Activated T-helper 17 cell treated with anti-CD3 and anti-CD28 coated beads, Interleukin-2, amount 50 U/mL, for 72 hours (primary cell): ENCODE measurements at regions not wholly inside any gene's neighbourhood (a gene's known extent, or its start where the extent isn't known, plus 50 kb on each side); places are given as distances from the start of the nearest gene placed in this dataset.

Experiments
- ATAC-seq: fragments of 150-1000 bp; cut with Tn5 transposase; replicated peaks from 2 replicates; pipeline ENCODE4 v1.10.0; 2021; ENCODE audit warnings: mild to moderate bottlenecking, moderate library complexity
- H3K27ac Mint-ChIP-seq: one replicate; pipeline ENCODE4 v1.8.0; 2022; ENCODE audit warnings: mixed read lengths
- H3K27me3 Mint-ChIP-seq: one replicate; pipeline ENCODE4 v1.8.0; 2022; ENCODE audit warnings: mixed read lengths
- H3K36me3 Mint-ChIP-seq: one replicate; pipeline ENCODE4 v1.8.0; 2022; ENCODE audit warnings: low read depth, mild to moderate bottlenecking, mixed read lengths
- H3K4me1 Mint-ChIP-seq: one replicate; pipeline ENCODE4 v1.8.0; 2022; ENCODE audit warnings: mixed read lengths
- H3K4me3 Mint-ChIP-seq: one replicate; pipeline ENCODE4 v1.8.0; 2022; ENCODE audit warnings: mild to moderate bottlenecking, mixed read lengths
- H3K9me3 Mint-ChIP-seq: one replicate; pipeline ENCODE4 v1.8.0; 2022; ENCODE audit warnings: mixed read lengths

- H3K27ac Mint-ChIP-seq, result no peak overlapping the region
- no peak overlapping the region for H3K4me3 Mint-ChIP-seq
- no peak for ATAC-seq
- peaks cover 10% of the 10 kb centered on the region for H3K9me3 Mint-ChIP-seq
- no peaks in the 10 kb centered on the region for H3K27me3 Mint-ChIP-seq
- no peaks in the 10 kb centered on the region for H3K4me1 Mint-ChIP-seq
- no peaks in the 10 kb centered on the region for H3K36me3 Mint-ChIP-seq
Observed at GRCh38 chrX:7789200-7789599, 53.8 kb upstream of the VCX start.

- peaks cover 10% of the 10 kb centered on the region for H3K9me3 Mint-ChIP-seq
- no peaks in the 10 kb centered on the region for H3K4me1 Mint-ChIP-seq
- no peak overlapping the region for H3K4me3 Mint-ChIP-seq
- no peak overlapping the region for H3K27ac Mint-ChIP-seq
- ATAC-seq, result no peak
- H3K36me3 Mint-ChIP-seq, result no peaks in the 10 kb centered on the region
- no peaks in the 10 kb centered on the region for H3K27me3 Mint-ChIP-seq
Observed at GRCh38 chrX:7788334-7788733, 54.6 kb upstream of the VCX start.

GRCh38 chrX:7787714-7788113 is 55.3 kb upstream of the VCX start:
- Mint-ChIP-seq H3K9me3 (peaks cover 10% of the 10 kb centered on the region), H3K27me3 (no peaks in the 10 kb centered on the region), H3K4me1 (no peaks in the 10 kb centered on the region), H3K36me3 (no peaks in the 10 kb centered on the region), H3K27ac (no peak overlapping the region), H3K4me3 (no peak overlapping the region)
- no peak for ATAC-seq

GRCh38 chrX:7784580-7784979 is 58.4 kb upstream of the VCX start:
- no peak overlapping the region for H3K27ac Mint-ChIP-seq
- no peaks in the 10 kb centered on the region for H3K27me3 Mint-ChIP-seq
- H3K4me1 Mint-ChIP-seq, result no peaks in the 10 kb centered on the region
- peaks cover 7% of the 10 kb centered on the region for H3K9me3 Mint-ChIP-seq
- ATAC-seq, result no peak
- H3K4me3 Mint-ChIP-seq, result no peak overlapping the region
- no peaks in the 10 kb centered on the region for H3K36me3 Mint-ChIP-seq

- H3K27me3 Mint-ChIP-seq, result no peaks in the 10 kb centered on the region
- H3K9me3 Mint-ChIP-seq, result no peaks in the 10 kb centered on the region
- H3K4me3 Mint-ChIP-seq, result no peak overlapping the region
- no peaks in the 10 kb centered on the region for H3K4me1 Mint-ChIP-seq
- H3K36me3 Mint-ChIP-seq, result no peaks in the 10 kb centered on the region
- no peak overlapping the region for H3K27ac Mint-ChIP-seq
- ATAC-seq, result no peak
Observed at GRCh38 chrX:7779644-7780043, 63.3 kb upstream of the VCX start.

GRCh38 chrX:7775987-7776386 is 67.0 kb upstream of the VCX start:
- no peak for ATAC-seq
- no peak overlapping the region for H3K27ac Mint-ChIP-seq
- H3K9me3 Mint-ChIP-seq, result no peaks in the 10 kb centered on the region
- H3K27me3 Mint-ChIP-seq, result no peaks in the 10 kb centered on the region
- H3K4me3 Mint-ChIP-seq, result no peak overlapping the region
- H3K36me3 Mint-ChIP-seq, result no peaks in the 10 kb centered on the region
- no peaks in the 10 kb centered on the region for H3K4me1 Mint-ChIP-seq

- Mint-ChIP-seq H3K27ac (no peak overlapping the region), H3K4me1 (no peaks in the 10 kb centered on the region), H3K9me3 (no peaks in the 10 kb centered on the region), H3K27me3 (no peaks in the 10 kb centered on the region), H3K36me3 (no peaks in the 10 kb centered on the region), H3K4me3 (no peak overlapping the region)
- no peak for ATAC-seq
Observed at GRCh38 chrX:7771788-7772438, 71.1 kb upstream of the VCX start.

GRCh38 chrX:7759830-7760229 is 83.1 kb upstream of the VCX start:
- no peaks in the 10 kb centered on the region for H3K4me1 Mint-ChIP-seq
- ATAC-seq, result no peak
- H3K27ac Mint-ChIP-seq, result no peak overlapping the region
- no peaks in the 10 kb centered on the region for H3K36me3 Mint-ChIP-seq
- H3K4me3 Mint-ChIP-seq, result no peak overlapping the region
- H3K27me3 Mint-ChIP-seq, result no peaks in the 10 kb centered on the region
- no peaks in the 10 kb centered on the region for H3K9me3 Mint-ChIP-seq

GRCh38 chrX:7746856-7747255 is 96.1 kb upstream of the VCX start:
- Mint-ChIP-seq H3K27ac (no peak overlapping the region), H3K4me3 (no peak overlapping the region), H3K36me3 (no peaks in the 10 kb centered on the region), H3K9me3 (peaks cover 3% of the 10 kb centered on the region), H3K27me3 (no peaks in the 10 kb centered on the region), H3K4me1 (no peaks in the 10 kb centered on the region)
- no peak for ATAC-seq

- Mint-ChIP-seq H3K27ac (no peak overlapping the region), H3K36me3 (no peaks in the 10 kb centered on the region), H3K4me3 (no peak overlapping the region), H3K4me1 (no peaks in the 10 kb centered on the region), H3K27me3 (no peaks in the 10 kb centered on the region), H3K9me3 (no peaks in the 10 kb centered on the region)
- ATAC-seq, result no peak
Observed at GRCh38 chrX:7730071-7730470, 112.9 kb upstream of the VCX start.

GRCh38 chrX:7720519-7720918 is 122.5 kb upstream of the VCX start:
- Mint-ChIP-seq H3K27me3 (no peaks in the 10 kb centered on the region), H3K4me1 (no peaks in the 10 kb centered on the region), H3K4me3 (no peak overlapping the region), H3K36me3 (no peaks in the 10 kb centered on the region), H3K9me3 (no peaks in the 10 kb centered on the region), H3K27ac (no peak overlapping the region)
- no peak for ATAC-seq

- Mint-ChIP-seq H3K9me3 (no peaks in the 10 kb centered on the region), H3K27me3 (no peaks in the 10 kb centered on the region), H3K27ac (no peak overlapping the region), H3K36me3 (no peaks in the 10 kb centered on the region), H3K4me3 (no peak overlapping the region), H3K4me1 (no peaks in the 10 kb centered on the region)
- no peak for ATAC-seq
Observed at GRCh38 chrX:7714351-7714750, 128.6 kb upstream of the VCX start.

- Mint-ChIP-seq H3K4me3 (no peak overlapping the region), H3K4me1 (no peaks in the 10 kb centered on the region)
- ATAC-seq, result no peak
Observed at GRCh38 chrX:7711167-7711566, 131.8 kb upstream of the VCX start.

GRCh38 chrX:7709845-7710244 is 133.1 kb upstream of the VCX start:
- Mint-ChIP-seq H3K4me3 (no peak overlapping the region), H3K36me3 (no peaks in the 10 kb centered on the region), H3K9me3 (no peaks in the 10 kb centered on the region), H3K4me1 (no peaks in the 10 kb centered on the region), H3K27me3 (no peaks in the 10 kb centered on the region), H3K27ac (no peak overlapping the region)
- no peak for ATAC-seq

More at GRCh38 chrX:7711167-7711566, 131.8 kb upstream of the VCX start:
- Mint-ChIP-seq H3K36me3 (no peaks in the 10 kb centered on the region), H3K27me3 (no peaks in the 10 kb centered on the region), H3K27ac (no peak overlapping the region), H3K9me3 (no peaks in the 10 kb centered on the region)

GRCh38 chrX:7706032-7706431 is 136.9 kb upstream of the VCX start:
- no peaks in the 10 kb centered on the region for H3K36me3 Mint-ChIP-seq
- no peak overlapping the region for H3K4me3 Mint-ChIP-seq
- no peak overlapping the region for H3K27ac Mint-ChIP-seq
- no peaks in the 10 kb centered on the region for H3K4me1 Mint-ChIP-seq
- no peak for ATAC-seq
- H3K9me3 Mint-ChIP-seq, result no peaks in the 10 kb centered on the region
- no peaks in the 10 kb centered on the region for H3K27me3 Mint-ChIP-seq

- Mint-ChIP-seq H3K27ac (no peak overlapping the region), H3K36me3 (no peaks in the 10 kb centered on the region), H3K4me3 (no peak overlapping the region), H3K9me3 (no peaks in the 10 kb centered on the region), H3K27me3 (no peaks in the 10 kb centered on the region), H3K4me1 (no peaks in the 10 kb centered on the region)
- no peak for ATAC-seq
Observed at GRCh38 chrX:7704205-7704604, 138.8 kb upstream of the VCX start.
